Astrocyte (in vitro differentiated cells and primary cell): ENCODE measurements at regions not wholly inside any gene's neighbourhood (a gene's known extent, or its start where the extent isn't known, plus 50 kb on each side); places are given as distances from the start of the nearest gene placed in this dataset.

Source experiments
- DNase-seq: peaks from one replicate; pipeline ENCODE4 v3.0.0-alpha.2; 2010; ENCODE audit warnings: low read depth
- FAIRE-seq: peaks from 2 replicates; lab custom pipeline; 2011; peaks lifted over from hg19 to GRCh38; lab: Jason Lieb, UNC
- H2AFZ ChIP-seq: 2 replicates; pipeline ENCODE4 v1.6.0; 2012; ENCODE audit warnings: low read depth, low read length, inconsistent platforms
- H3K27ac ChIP-seq: 2 replicates; pipeline ENCODE4 v1.5.1; 2011; ENCODE audit warnings: low read depth, low read length, inconsistent platforms
- H3K27me3 ChIP-seq: 2 replicates; pipeline ENCODE4 v1.6.0; 2011; ENCODE audit warnings: low read length, inconsistent platforms; ENCODE audit not compliant: insufficient read depth
- H3K36me3 ChIP-seq: 2 replicates; pipeline ENCODE4 v1.5.1; 2011; ENCODE audit warnings: low read length, inconsistent platforms; ENCODE audit not compliant: insufficient read depth
- H3K4me1 ChIP-seq: 2 replicates; pipeline ENCODE4 v1.5.1; 2011; ENCODE audit warnings: low read length, inconsistent platforms; ENCODE audit not compliant: insufficient read depth
- H3K4me2 ChIP-seq: 2 replicates; pipeline ENCODE4 v1.6.0; 2012; ENCODE audit warnings: low read length, inconsistent platforms
- H3K4me3 ChIP-seq: 2 replicates; pipeline ENCODE4 v1.5.1; 2011; ENCODE audit warnings: low read depth, mild to moderate bottlenecking, low read length, inconsistent platforms; ENCODE audit not compliant: insufficient read depth
- H3K79me2 ChIP-seq: 2 replicates; pipeline ENCODE4 v1.6.0; 2012; ENCODE audit warnings: mild to moderate bottlenecking, low read length, inconsistent platforms; ENCODE audit not compliant: insufficient read depth
- H3K9ac ChIP-seq: 2 replicates; pipeline ENCODE4 v1.6.0; 2012; ENCODE audit warnings: mild to moderate bottlenecking, low read length, inconsistent platforms
- H3K9me3 ChIP-seq: 2 replicates; pipeline ENCODE4 v1.5.1; 2012; ENCODE audit warnings: low read depth, mild to moderate bottlenecking, low read length, inconsistent platforms; ENCODE audit not compliant: insufficient read depth
- H4K20me1 ChIP-seq: 2 replicates; pipeline ENCODE4 v1.6.0; 2012; ENCODE audit warnings: low read length, inconsistent platforms; ENCODE audit not compliant: insufficient read depth
- H3K27ac Mint-ChIP-seq: one replicate; pipeline ENCODE4 v1.8.0; 2021; ENCODE audit warnings: mild to moderate bottlenecking, mixed read lengths; ENCODE audit not compliant: unreplicated experiment
- H3K27me3 Mint-ChIP-seq: one replicate; pipeline ENCODE4 v1.8.0; 2021; ENCODE audit warnings: low read depth, mixed read lengths; ENCODE audit not compliant: unreplicated experiment
- H3K36me3 Mint-ChIP-seq: one replicate; pipeline ENCODE4 v1.8.0; 2021; ENCODE audit warnings: low read depth, mixed read lengths; ENCODE audit not compliant: unreplicated experiment
- H3K4me1 Mint-ChIP-seq: one replicate; pipeline ENCODE4 v1.8.0; 2021; ENCODE audit warnings: low read depth, mixed read lengths; ENCODE audit not compliant: unreplicated experiment
- H3K4me3 Mint-ChIP-seq: one replicate; pipeline ENCODE4 v1.8.0; 2021; ENCODE audit warnings: mild to moderate bottlenecking, moderate library complexity, mixed read lengths; ENCODE audit not compliant: unreplicated experiment
- H3K9me3 Mint-ChIP-seq: one replicate; pipeline ENCODE4 v1.8.0; 2021; ENCODE audit warnings: mild to moderate bottlenecking, mixed read lengths; ENCODE audit not compliant: unreplicated experiment
- EZH2 ChIP-seq: IDR thresholded peaks from 2 replicates; pipeline ENCODE4 v1.6.1; 2012; ENCODE audit warnings: mild to moderate bottlenecking, low read length, inconsistent platforms; ENCODE audit not compliant: insufficient read depth
- TF ChIP-seq, protein P1 (sequence below): IDR thresholded peaks from 2 replicates; pipeline ENCODE4 v1.5.1; 2011; ENCODE audit warnings: low read depth, mild to moderate bottlenecking, inconsistent platforms, low read length, moderate library complexity; ENCODE audit not compliant: insufficient read depth

DNA sequence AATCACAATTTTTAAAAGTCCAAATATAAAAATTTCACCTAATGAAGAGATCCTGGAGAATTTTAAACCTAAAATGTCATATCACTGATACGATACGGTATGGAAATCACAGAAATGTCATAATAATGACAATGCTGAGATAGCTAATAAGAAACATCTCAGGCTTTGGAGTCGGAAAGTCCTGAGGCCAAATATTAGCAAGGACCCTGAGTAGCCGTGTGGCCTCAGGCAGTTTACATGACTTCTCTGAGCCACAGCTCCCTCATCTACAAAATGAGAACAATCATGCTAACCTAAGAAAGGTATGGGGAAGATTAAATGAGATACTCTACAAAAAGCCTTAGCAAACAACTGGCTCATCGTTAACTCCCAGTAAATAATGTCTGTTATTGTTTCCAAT, 100.9 kb upstream of the NEBL start:
- no peak overlapping the region for H3K9ac ChIP-seq
- H3K4me3 ChIP-seq = no peak overlapping the region
- peaks cover 25% of the 10 kb centered on the region for H3K4me1 ChIP-seq
- H3K4me2 ChIP-seq = no peak overlapping the region
- H2AFZ ChIP-seq = no peak overlapping the region
- no peak overlapping the region for H3K27ac ChIP-seq
- H3K4me1 Mint-ChIP-seq = peaks cover 8% of the 10 kb centered on the region
- H3K27me3 Mint-ChIP-seq = no peaks in the 10 kb centered on the region
- no peak for TF ChIP-seq EZH2
- TF ChIP-seq, protein P1, sequence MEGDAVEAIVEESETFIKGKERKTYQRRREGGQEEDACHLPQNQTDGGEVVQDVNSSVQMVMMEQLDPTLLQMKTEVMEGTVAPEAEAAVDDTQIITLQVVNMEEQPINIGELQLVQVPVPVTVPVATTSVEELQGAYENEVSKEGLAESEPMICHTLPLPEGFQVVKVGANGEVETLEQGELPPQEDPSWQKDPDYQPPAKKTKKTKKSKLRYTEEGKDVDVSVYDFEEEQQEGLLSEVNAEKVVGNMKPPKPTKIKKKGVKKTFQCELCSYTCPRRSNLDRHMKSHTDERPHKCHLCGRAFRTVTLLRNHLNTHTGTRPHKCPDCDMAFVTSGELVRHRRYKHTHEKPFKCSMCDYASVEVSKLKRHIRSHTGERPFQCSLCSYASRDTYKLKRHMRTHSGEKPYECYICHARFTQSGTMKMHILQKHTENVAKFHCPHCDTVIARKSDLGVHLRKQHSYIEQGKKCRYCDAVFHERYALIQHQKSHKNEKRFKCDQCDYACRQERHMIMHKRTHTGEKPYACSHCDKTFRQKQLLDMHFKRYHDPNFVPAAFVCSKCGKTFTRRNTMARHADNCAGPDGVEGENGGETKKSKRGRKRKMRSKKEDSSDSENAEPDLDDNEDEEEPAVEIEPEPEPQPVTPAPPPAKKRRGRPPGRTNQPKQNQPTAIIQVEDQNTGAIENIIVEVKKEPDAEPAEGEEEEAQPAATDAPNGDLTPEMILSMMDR = no peak
- no peak overlapping the region for H3K4me3 Mint-ChIP-seq
- no peaks in the 10 kb centered on the region for H3K36me3 ChIP-seq
- no peaks in the 10 kb centered on the region for H3K79me2 ChIP-seq
- H3K9me3 Mint-ChIP-seq = no peaks in the 10 kb centered on the region
- DNase-seq (no peak), FAIRE-seq (no peak)
- H3K36me3 Mint-ChIP-seq = no peaks in the 10 kb centered on the region
- no peak overlapping the region for H3K27ac Mint-ChIP-seq
- no peaks in the 10 kb centered on the region for H4K20me1 ChIP-seq
- H3K9me3 ChIP-seq = no peaks in the 10 kb centered on the region
- peaks cover 3% of the 10 kb centered on the region for H3K27me3 ChIP-seq

DNA sequence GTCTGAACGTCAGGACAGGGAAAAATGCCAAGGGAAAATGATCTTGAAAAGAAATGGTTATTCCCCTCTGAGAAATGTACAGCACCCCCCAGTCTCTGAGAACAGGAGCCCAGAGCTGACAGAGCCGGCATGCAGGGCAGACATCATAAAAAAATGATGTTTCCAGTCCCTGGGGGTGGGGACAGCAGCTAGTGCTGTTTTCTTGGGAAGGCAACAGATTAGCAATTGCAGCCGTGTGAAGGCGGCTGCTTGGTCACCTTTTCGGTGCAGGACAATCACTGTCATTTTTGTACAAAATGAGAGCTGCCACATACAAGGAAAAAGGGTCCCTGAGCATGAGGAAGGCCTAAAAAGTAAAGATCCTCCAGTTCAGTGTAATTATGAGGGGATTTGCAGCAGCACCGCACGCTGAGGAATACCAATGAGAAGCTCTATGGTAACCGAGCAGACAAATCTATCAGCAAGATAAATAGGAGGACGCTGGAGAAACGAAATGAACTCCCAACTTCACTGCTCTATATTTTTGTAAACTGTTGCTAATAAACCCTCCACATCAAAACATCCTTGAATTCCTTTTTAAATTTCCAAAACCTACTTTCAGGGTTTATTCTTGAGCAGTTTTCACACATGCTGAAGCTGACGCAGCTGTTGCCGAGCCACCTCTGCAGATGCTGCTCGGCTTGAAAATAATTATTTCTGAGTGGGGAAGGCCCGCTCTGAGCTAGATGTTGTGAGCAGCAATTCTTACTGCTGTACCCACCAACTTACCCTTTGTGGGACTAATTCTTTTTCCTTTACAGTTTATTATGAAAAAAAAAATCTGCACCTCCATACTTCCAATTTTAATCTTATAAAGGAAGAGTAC, 98.2 kb upstream of the NEBL start:
- peaks cover 24% of the 10 kb centered on the region for H3K4me1 ChIP-seq
- no peaks in the 10 kb centered on the region for H3K9me3 ChIP-seq
- Mint-ChIP-seq H3K4me3 (no peak overlapping the region), H3K36me3 (no peaks in the 10 kb centered on the region), H3K27ac (no peak overlapping the region), H3K9me3 (no peaks in the 10 kb centered on the region), H3K27me3 (no peaks in the 10 kb centered on the region), H3K4me1 (peaks cover 15% of the 10 kb centered on the region)
- H3K9ac ChIP-seq = peak overlapping the region; percentile 2
- H3K36me3 ChIP-seq = no peaks in the 10 kb centered on the region
- H3K4me2 ChIP-seq = peak overlapping the region; percentile 55
- DNase-seq (no peak), FAIRE-seq (no peak)
- H3K27ac ChIP-seq = no peak overlapping the region
- no peak overlapping the region for H3K4me3 ChIP-seq
- TF ChIP-seq, protein P1 = no peak
- no peak for TF ChIP-seq EZH2
- H3K79me2 ChIP-seq = no peaks in the 10 kb centered on the region
- H3K27me3 ChIP-seq = peaks cover under 1% of the 10 kb centered on the region
- H2AFZ ChIP-seq = peak overlapping the region; percentile 26
- H4K20me1 ChIP-seq = no peaks in the 10 kb centered on the region
